ENCODE measurements at regions not wholly inside any gene's neighbourhood (a gene's known extent, or its start where the extent isn't known, plus 50 kb on each side); places are given as distances from the start of the nearest gene placed in this dataset.

GRCh38 chr2:128623776-128624761 lies 305.4 kb upstream of the HS6ST1 start:
- TF ChIP-seq CTCF (IDR thresholded peaks at IDR 0.05) (no peak), POLR2A (IDR thresholded peaks at IDR 0.05) (no peak)

Measured in prostate gland (tissue), 2 donors.